Putamen (tissue), 1 donor: ENCODE measurements at regions not wholly inside any gene's neighbourhood (a gene's known extent, or its start where the extent isn't known, plus 50 kb on each side); places are given as distances from the start of the nearest gene placed in this dataset.
"Not testable (repeated sequence)": the region's sequence is repeated elsewhere in the genome, so short reads cannot be mapped to it uniquely, and the experiment has no call there.

ENCODE experiments used
- DNase-seq: peaks from one replicate; pipeline ENCODE4 v3.0.0-alpha.2; 2016; ENCODE audit warnings: low spot score

GRCh38 chr18:70577023-70577420 lies 288.2 kb downstream of the SOCS6 start:
- no peak for DNase-seq

GRCh38 chr18:70576276-70577022 lies 287.6 kb downstream of the SOCS6 start:
- DNase-seq = no peak

- not testable (repeated sequence) for DNase-seq
Observed at GRCh38 chr18:70574951-70575350, 286.1 kb downstream of the SOCS6 start.

GRCh38 chr18:70569647-70570046 lies 280.8 kb downstream of the SOCS6 start:
- DNase-seq = not testable (repeated sequence)

- no peak for DNase-seq
Observed at GRCh38 chr18:70559446-70559845, 270.6 kb downstream of the SOCS6 start.

GRCh38 chr18:70558371-70558770 lies 269.5 kb downstream of the SOCS6 start:
- DNase-seq = no peak

GRCh38 chr18:70554854-70555445 lies 266.1 kb downstream of the SOCS6 start:
- no peak for DNase-seq

GRCh38 chr18:70553936-70554260 lies 265.1 kb downstream of the SOCS6 start:
- no peak for DNase-seq

- DNase-seq = no peak
Observed at GRCh38 chr18:70553245-70553935, 264.5 kb downstream of the SOCS6 start.

- no peak for DNase-seq
Observed at GRCh38 chr18:70536370-70537062, 247.7 kb downstream of the SOCS6 start.

GRCh38 chr18:70535041-70535440 lies 246.2 kb downstream of the SOCS6 start:
- DNase-seq = no peak

- DNase-seq = not testable (repeated sequence)
Observed at GRCh38 chr18:70525322-70525721, 236.5 kb downstream of the SOCS6 start.

- DNase-seq = no peak
Observed at GRCh38 chr18:70523792-70524182, 234.9 kb downstream of the SOCS6 start.

- no peak for DNase-seq
Observed at GRCh38 chr18:70523035-70523791, 234.4 kb downstream of the SOCS6 start.

GRCh38 chr18:70522183-70522680 lies 233.4 kb downstream of the SOCS6 start:
- no peak for DNase-seq

GRCh38 chr18:70520867-70521266 lies 232.0 kb downstream of the SOCS6 start:
- no peak for DNase-seq

- DNase-seq = no peak
Observed at GRCh38 chr18:70513502-70514171, 224.8 kb downstream of the SOCS6 start.

GRCh38 chr18:70507970-70508369 lies 219.1 kb downstream of the SOCS6 start:
- no peak for DNase-seq

- DNase-seq = no peak
Observed at GRCh38 chr18:70506511-70506910, 217.7 kb downstream of the SOCS6 start.

GRCh38 chr18:70503060-70503459 lies 214.2 kb downstream of the SOCS6 start:
- DNase-seq = no peak

- DNase-seq = no peak
Observed at GRCh38 chr18:70501358-70501757, 212.5 kb downstream of the SOCS6 start.
